Neural cell (in vitro differentiated cells): ENCODE measurements at regions not wholly inside any gene's neighbourhood (a gene's known extent, or its start where the extent isn't known, plus 50 kb on each side); places are given as distances from the start of the nearest gene placed in this dataset.

Experiments used
- CTCF ChIP-seq: fragments of 450-650 bp; IDR thresholded peaks from 2 replicates; pipeline ENCODE4 v1.5.1; 2014; ENCODE audit warnings: antibody characterized with exemption, mild to moderate bottlenecking, moderate library complexity; ENCODE audit not compliant: poor library complexity, severe bottlenecking
- EP300 ChIP-seq: fragments of 450-650 bp; conservative IDR thresholded peaks from 2 replicates; pipeline ENCODE4 v1.6.1; 2014; ENCODE audit warnings: antibody characterized with exemption, mild to moderate bottlenecking, moderate library complexity; ENCODE audit not compliant: poor library complexity, severe bottlenecking
- EZH2 ChIP-seq: fragments of 200-600, 300-800 bp; shearing (Covaris generic), sonication (generic); IDR thresholded peaks from 2 replicates; pipeline ENCODE4 v1.6.1; 2014; ENCODE audit warnings: antibody characterized with exemption, low read length, borderline replicate concordance, mild to moderate bottlenecking; ENCODE audit not compliant: insufficient read depth, poor library complexity, severe bottlenecking
- RAD21 ChIP-seq: fragments of 450-650 bp; conservative IDR thresholded peaks from 2 replicates; pipeline ENCODE4 v1.6.1; 2014; ENCODE audit warnings: antibody characterized with exemption, mild to moderate bottlenecking, moderate library complexity
- SMC3 ChIP-seq: fragments of 450-650 bp; conservative IDR thresholded peaks from 2 replicates; pipeline ENCODE4 v1.6.1; 2014; ENCODE audit warnings: antibody characterized with exemption, mild to moderate bottlenecking, moderate library complexity; ENCODE audit not compliant: poor library complexity
- TAF1 ChIP-seq: IDR thresholded peaks from 2 replicates; pipeline ENCODE4 v1.6.1; 2012; ENCODE audit warnings: low read depth

GRCh38 chr5:143492783-143493182, 89.3 kb upstream of the NR3C1 start:
- TF ChIP-seq CTCF (no peak), RAD21 (no peak), EZH2 (no peak), TAF1 (no peak), EP300 (no peak), SMC3 (no peak)
